ENCODE measurements at regions not wholly inside any gene's neighbourhood (a gene's known extent, or its start where the extent isn't known, plus 50 kb on each side); places are given as distances from the start of the nearest gene placed in this dataset.

GRCh38 chr18:72152935-72153334 lies 391.2 kb downstream of the CBLN2 start:
- Histone ChIP-seq H3K9me3 (no peaks in the 10 kb centered on the region), H3K36me3 (no peaks in the 10 kb centered on the region), H3K27ac (no peak overlapping the region), H3K4me1 (no peaks in the 10 kb centered on the region), H3K27me3 (no peaks in the 10 kb centered on the region), H3K4me3 (no peak overlapping the region)
- no peak for DNase-seq (ENCODE audit: low spot score in 2 of 2)
- WGBS, 2 donors, result 89 to 92% methylated on average over 6 of the region's 6 CpGs
- TF ChIP-seq EP300 (IDR thresholded peaks at IDR 0.05) (no peak), POLR2A (IDR thresholded peaks at IDR 0.05) (no peak), CTCF (IDR thresholded peaks at IDR 0.05) (no peak)

DNA sequence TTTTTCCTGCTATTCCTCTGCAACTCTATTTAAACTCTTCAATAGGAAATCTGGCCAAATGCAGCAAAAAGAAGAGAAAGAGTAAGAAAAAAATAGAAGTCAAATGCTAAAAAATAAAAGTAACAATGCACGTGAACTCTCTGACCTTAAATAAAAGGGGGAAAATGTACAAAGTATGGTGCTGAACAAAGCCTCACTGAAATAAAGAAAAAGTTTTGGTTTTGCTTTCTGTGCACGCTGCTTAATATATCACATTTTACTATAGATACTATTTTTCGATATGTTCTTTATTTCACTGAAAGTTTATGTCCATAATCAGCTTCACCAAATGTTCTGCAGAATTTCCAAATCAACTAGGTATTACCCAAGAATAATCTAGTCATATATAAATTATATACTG lies 396.3 kb downstream of the CBLN2 start:
- TF ChIP-seq CTCF (IDR thresholded peaks at IDR 0.05) (no peak), POLR2A (IDR thresholded peaks at IDR 0.05) (no peak), EP300 (IDR thresholded peaks at IDR 0.05) (no peak)
- DNase-seq (ENCODE audit: low spot score in 2 of 2), result no peak
- 78 to 81% methylated on average over 3 of the region's 3 CpGs for WGBS, 2 donors
- no peak overlapping the region for H3K27ac ChIP-seq
- H3K27me3 ChIP-seq, result no peaks in the 10 kb centered on the region
- no peaks in the 10 kb centered on the region for H3K9me3 ChIP-seq
- no peak overlapping the region for H3K4me3 ChIP-seq
- no peaks in the 10 kb centered on the region for H3K36me3 ChIP-seq
- H3K4me1 ChIP-seq, result no peaks in the 10 kb centered on the region

DNA sequence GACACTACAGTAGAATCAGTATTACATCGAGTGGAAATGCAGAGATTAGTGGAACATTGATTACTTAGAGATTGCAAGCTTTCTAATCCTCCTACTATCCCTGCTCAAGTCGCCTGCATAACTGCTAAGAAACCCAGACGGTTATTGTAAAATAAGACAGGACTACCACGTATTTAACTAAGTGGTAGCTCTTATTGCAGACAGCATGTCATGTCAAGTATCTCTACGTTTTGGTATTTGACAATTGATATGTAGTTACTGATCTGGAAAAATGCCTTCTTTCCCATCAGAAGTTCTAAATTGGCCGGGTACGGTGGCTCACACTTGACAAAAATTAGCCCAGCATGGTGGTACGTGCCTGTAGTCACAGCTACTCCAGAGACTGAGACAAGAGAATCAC lies 404.1 kb downstream of the CBLN2 start:
- Histone ChIP-seq H3K27ac (no peak overlapping the region), H3K27me3 (no peaks in the 10 kb centered on the region), H3K36me3 (no peaks in the 10 kb centered on the region), H3K4me1 (no peaks in the 10 kb centered on the region), H3K4me3 (no peak overlapping the region), H3K9me3 (no peaks in the 10 kb centered on the region)
- no peak for DNase-seq (ENCODE audit: low spot score in 2 of 2)
- 82 to 85% methylated on average over 8 of the region's 8 CpGs for WGBS, 2 donors
- TF ChIP-seq POLR2A (IDR thresholded peaks at IDR 0.05) (no peak), EP300 (IDR thresholded peaks at IDR 0.05) (no peak), CTCF (IDR thresholded peaks at IDR 0.05) (no peak)

DNA sequence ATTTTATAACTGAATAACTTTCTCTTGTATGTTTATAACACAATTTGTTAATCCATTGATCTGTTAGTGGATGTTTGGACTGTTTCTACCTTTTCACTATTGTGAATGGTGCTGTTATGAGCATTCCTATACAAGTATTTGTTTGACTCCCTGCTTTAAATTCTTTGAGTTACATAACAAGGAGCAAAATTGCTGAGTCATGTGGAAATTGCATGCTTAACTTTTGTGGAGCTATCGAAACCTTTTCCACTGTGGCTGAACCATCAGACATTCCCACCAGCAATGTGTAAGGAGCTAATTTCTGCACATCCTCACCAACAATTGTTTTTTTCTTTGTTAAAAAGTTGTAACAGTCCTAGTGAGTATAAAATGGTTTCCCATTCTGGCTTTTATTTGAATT lies 415.5 kb downstream of the CBLN2 start:
- DNase-seq (ENCODE audit: low spot score in 2 of 2), result no peak
- Histone ChIP-seq H3K27me3 (no peaks in the 10 kb centered on the region), H3K36me3 (no peaks in the 10 kb centered on the region), H3K4me1 (no peaks in the 10 kb centered on the region), H3K27ac (no peak overlapping the region), H3K9me3 (no peaks in the 10 kb centered on the region), H3K4me3 (no peak overlapping the region)
- WGBS, 2 donors, result 27 to 30% methylated on average over 1 of the region's 1 CpG
- TF ChIP-seq POLR2A (IDR thresholded peaks at IDR 0.05) (no peak), EP300 (IDR thresholded peaks at IDR 0.05) (no peak), CTCF (IDR thresholded peaks at IDR 0.05) (no peak)

DNA sequence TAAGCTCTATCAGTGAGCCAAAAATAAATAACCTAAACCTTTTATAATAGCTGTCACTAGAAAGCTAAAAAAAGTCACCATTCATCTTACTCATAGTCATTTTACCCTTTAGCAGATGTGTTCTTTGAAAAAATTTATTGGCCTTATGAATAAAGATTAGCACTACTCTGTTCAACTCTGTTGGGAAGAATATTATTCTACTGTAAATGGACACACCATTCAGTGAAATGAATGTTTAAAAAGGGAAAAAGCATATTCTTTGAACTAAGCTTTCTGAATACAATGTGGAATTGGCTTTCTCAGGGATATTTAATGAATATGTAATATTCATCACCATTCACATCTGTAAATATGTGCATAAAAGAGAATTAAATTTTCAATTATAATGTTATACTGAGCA lies 422.0 kb downstream of the CBLN2 start:
- Histone ChIP-seq H3K27me3 (no peaks in the 10 kb centered on the region), H3K9me3 (no peaks in the 10 kb centered on the region), H3K27ac (no peak overlapping the region), H3K4me1 (no peaks in the 10 kb centered on the region), H3K4me3 (no peak overlapping the region), H3K36me3 (no peaks in the 10 kb centered on the region)
- no peak for TF ChIP-seq POLR2A (IDR thresholded peaks at IDR 0.05)
- TF ChIP-seq CTCF (IDR thresholded peaks at IDR 0.05), result no peak
- TF ChIP-seq EP300 (IDR thresholded peaks at IDR 0.05), result no peak
- no peak for DNase-seq (ENCODE audit: low spot score in 2 of 2)

Data from tibial nerve (tissue), 4 donors.